Lung microvascular endothelial cell (primary cell): ENCODE measurements at regions not wholly inside any gene's neighbourhood (a gene's known extent, or its start where the extent isn't known, plus 50 kb on each side); places are given as distances from the start of the nearest gene placed in this dataset.
"Not testable (repeated sequence)": the region's sequence is repeated elsewhere in the genome, so short reads cannot be mapped to it uniquely, and the experiment has no call there.

Experiments
- DNase-seq, 2 donors: peaks; one replicate each; pipeline versions ENCODE4 v3.0.0 to v3.0.0-alpha.2; 2010; ENCODE audit warnings: low read depth in 2 of 2

DNA sequence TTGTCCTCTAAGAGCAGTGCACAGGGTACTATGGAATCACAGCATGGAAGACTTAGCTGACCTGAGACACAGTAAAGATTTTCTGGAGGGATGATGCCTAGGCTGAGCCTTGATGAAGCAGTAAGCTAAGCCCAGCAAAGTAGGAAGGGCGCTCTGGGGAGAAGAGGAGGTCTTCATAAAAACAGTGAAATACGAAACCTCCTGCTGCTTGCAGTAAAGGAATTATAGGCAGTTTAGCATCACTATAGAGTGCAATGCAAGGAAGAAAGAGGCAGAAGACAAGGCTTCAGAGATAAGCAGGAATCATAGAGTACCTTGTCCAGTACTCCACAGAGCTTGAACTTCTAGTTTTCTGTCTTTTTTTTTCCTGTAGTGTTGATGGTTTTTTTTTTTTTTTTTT is 555.7 kb upstream of the CADM1 start:
- DNase-seq = no peak

DNA sequence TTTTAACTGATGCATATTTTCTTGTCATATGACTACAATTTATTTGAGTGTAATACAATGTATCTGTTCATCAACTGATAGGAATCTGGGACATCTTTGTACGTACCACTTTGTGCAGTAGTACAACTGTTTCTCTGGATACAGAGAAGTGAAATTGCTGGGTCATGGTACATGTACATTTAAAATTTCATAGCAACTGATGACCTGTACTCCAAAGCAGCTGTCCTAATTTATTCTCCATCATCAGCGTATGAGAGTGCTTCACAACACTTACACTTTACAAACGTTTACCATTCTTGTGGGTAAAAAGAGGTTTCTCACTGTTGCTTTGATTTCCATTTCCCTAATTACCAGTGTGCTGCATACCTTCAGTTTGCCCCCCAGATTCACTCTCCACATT is 552.8 kb upstream of the CADM1 start:
- no peak for DNase-seq

DNA sequence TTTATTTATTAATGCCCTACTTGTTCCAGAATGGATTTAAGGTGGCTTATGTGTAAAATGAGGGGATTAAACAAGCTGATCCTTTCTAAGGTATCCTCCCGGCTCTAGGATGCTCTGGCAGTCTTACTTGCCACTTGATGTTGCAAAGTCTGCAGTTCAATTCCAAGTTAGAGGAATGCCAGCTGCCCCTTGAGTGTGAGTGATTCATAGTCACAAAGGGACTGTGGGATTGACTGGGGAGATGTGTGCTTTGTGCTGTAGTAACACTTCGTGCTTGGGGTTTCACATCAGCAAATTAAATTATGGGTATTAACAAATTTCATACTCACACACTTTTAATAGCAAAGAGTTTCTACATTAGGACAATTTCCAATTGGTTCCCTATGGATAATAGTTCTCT is 550.8 kb upstream of the CADM1 start:
- no peak for DNase-seq

DNA sequence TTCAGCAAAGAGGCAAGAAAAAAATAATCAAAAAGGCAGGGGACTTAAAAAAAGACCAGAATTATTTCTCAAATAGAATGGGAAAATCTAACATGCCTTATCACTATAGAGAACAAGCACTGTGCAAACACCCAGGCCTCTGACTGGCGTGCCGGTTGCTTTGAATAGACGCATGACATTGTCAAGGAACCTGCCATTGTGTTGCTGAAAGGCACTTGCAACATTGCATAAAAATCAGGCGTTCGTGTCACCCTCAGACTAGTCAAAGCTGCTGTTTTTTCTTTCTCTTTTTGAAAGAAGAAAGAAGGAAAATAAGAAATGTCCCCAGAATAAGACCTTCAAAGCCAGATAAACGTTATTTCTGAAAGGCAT is 549.3 kb upstream of the CADM1 start:
- no peak for DNase-seq

DNA sequence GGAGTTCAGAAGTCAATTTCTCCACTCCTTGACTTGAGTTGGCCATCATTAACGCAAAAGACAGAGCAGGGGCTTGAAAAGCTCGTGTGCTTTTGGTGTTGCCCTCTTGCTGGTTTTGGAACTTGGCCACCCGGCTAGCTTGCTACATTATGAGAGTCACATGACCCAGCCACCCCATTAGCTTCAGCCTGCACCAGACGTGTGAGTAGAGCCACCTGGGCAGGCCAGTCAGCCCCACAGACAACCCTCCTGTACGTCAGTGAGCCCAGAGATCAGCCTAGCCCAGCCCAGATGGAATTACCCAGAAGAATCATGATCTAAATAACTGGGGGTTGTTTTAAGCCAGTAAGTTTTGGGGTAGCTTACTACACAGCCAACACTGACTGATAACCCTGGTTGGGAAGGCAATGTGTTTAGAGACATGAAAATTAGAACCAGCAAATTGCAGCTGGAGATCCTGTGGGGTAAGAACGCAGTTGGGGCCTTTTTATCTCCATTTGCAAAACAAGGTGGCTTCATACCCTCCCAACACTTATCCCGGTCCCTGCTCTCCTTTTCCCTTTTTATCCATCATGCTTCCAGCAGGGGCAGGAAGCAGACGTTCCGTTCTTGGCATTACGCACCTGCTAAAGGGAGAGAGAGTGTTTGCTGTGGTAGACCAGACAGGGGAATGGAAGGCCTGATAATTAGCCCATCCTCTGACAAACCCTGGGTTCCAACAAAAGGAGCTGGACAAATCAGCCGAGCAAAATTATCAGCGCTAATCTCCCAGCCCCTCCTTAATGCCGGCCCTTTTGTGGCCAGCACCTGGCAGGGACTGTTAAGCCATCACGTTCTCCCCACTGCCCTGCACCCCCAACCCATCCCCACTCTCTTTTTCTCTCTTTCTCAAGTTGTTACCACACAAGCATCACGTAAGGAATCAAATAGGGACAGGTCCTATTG is 548.7 kb upstream of the CADM1 start:
- DNase-seq = no peak

DNA sequence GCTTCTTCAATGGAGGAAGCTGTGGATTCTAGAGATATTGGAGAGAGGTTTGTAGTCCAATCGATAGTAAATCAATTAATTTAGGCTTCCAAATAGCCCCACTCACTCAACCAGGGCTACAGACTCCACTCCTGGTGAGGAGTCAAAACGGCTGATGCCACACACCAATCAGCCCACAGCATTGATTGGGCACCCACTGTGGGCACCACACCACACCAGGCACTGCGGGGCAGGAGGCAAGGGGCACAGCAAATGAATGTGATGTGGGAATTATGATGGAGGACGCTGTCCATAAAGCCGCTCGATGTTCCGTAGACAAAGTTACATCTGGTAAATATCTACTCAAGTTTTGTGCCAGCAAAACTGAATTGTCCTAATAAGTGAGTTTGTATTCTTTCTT is 547.3 kb upstream of the CADM1 start:
- DNase-seq = no peak

DNA sequence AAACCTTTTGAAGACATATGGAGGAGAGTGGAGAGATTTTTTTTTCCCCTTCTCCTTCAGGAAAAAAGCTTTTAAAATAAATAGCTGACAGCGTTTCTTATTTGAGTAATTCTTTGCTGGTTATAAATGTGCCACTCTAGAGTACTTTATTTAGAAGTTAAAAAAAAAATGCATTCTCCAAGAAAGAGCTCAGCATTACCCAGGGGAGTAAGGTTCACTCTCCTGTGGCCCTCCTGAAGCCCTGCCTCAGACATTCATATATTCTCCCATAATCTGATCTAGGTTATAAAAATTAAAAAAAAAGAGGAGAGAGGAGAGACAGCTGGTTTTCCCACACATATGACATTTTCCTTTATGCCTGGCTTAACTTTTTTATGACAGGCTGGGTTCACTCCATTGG is 545.2 kb upstream of the CADM1 start:
- no peak for DNase-seq

DNA sequence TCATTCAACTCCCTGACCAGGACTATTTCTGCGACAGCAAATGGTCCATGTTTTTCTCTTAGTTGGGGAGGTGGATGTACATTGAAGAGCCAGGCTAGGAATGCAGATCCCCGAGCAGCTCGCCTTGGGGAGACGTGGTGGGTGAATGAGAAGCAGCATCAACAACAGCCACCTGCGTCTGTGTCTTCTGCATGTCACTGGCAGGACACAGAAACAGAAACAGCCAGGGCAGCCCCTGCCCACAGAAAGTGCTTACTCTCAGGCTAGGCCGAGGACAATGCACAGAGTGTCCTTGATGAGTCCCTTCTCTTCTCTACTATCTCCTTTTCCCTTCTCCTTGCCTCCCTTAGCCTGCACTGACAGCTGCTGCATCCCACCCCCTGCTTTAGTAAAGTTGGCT is 541.9 kb upstream of the CADM1 start:
- DNase-seq = no peak

DNA sequence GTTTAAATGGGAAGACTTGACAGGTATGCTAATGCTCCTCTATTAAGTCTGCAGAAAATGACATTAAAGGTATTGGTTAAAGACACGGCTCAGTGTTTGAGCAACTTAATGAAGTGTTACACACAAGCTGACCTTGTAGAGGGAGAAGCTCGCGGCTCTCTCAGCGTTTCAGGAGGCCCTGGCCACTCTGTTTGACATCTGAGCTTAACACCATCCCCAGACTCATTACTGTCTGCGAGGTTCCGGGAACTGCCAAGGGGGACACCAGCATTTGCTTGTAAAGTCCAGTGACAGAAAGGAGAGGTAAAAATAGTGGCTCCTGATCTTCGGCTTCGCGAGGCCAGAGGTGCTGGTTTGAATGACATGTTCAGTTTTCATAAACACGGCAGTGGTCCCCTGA is 540.7 kb upstream of the CADM1 start:
- no peak for DNase-seq

DNA sequence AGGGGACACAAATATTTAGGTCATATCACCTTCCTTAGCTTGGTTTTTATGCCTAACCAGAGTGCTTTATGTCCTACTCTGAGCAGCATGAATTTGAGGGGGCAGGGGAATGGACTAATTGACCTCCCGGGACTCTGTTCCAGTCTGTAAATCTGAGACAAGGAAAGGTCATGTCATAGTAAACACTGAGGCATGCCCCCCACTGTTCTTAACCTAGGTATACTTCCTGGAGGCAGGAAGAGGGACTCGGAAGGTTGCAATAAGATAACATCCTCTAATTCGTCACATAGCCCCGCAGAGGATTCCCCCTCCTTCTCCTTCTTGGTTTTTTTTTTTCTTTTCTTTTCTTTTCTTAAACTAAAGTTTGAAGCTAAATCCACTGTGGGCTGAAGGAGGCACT is 540.3 kb upstream of the CADM1 start:
- no peak for DNase-seq

DNA sequence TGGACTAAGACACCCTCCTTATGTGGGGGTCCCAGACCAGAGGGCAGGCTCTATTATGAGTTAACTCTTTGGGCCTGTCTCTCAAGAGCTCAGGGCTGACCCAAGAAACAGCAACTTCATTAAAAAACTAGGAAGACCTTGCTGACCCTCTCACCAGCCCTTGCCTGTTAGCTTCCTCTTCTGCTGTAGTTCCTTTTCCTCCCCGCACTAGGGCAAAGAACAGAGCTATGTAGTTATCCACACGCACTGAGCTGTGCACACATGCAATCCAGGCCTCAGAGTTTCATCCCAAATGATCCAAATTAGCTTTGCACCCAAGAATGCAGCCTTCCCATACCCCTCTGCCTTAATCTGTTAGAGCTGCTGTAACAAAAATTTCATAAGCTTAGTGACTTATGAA is 539.6 kb upstream of the CADM1 start:
- DNase-seq = no peak

DNA sequence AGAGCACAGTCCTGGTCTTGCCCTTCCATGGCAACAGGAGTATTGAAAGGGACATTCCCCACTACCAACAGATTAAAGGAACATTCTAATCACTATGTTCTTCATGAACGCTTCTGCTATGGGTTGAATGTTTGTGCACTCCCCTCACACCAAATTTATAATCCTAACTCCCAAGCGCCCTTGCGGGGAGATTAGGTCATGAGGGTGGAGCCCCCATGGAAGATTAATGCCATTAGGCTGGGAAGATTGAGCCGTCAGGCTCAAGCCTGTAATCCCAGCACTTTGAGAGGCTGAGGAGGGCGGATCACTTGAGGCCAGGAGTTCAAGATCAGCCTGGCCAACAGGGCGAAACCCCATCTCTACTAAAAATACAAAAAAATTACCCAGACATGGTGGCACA is 538.8 kb upstream of the CADM1 start:
- DNase-seq = not testable (repeated sequence)

DNA sequence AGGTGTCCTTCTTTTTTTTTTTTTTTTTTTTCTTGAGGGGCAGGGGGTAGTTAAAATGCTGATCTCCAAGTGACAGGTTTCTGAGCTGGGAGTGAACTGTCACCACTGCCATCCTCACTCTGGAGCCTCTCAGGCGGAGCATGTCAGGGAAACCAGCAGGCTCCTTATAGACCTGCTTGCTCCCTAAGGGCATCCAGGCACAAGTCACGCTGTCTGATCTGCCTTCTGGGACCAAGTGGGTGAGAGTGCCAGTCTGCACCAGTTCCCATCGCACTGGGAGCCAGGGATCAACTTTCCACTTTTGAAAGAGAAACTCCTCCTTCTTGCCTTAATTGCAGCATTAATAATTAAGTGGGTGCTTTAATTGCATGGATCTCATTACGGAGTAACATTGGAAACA is 537.9 kb upstream of the CADM1 start:
- DNase-seq = no peak

DNA sequence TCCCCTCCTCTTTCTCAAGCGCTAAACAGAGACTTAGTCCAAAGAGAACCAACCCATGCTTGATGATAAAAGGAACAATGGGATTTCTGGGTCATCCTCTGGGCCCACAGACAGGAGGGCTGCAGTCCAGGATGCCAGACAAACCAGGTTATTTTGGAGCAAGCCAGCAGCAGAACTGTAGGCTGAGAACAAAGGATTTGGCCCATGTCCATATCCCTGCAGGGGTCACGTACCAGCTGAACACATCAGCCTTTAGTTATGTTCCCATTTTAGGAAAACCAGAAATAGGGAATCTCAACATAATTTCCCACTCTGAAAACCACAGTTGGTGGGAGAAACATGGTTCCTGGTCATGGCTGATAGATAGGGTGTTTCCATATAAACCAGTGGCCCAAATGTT is 533.6 kb upstream of the CADM1 start:
- DNase-seq = peak in 1 of 2 donors; percentile 31

DNA sequence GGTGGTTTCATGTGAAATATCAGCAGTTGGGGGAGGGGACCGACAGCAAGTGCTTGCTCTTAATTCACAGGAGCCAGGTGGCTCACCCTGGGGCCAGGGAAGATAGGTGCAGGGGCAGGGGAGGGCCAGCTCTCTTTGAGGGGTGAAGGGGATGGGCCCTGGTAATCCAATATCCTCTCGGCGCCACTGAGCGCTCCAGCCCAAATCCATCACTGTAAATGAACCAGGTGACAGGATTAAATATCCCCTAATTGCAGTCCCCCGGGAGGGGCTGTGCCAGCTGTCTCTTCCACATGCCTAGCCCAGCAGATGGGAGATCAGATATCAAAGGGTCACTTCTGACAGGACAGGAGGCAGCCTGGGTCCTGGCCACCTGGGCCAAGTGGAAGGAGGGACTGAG is 531.8 kb upstream of the CADM1 start:
- no peak for DNase-seq

DNA sequence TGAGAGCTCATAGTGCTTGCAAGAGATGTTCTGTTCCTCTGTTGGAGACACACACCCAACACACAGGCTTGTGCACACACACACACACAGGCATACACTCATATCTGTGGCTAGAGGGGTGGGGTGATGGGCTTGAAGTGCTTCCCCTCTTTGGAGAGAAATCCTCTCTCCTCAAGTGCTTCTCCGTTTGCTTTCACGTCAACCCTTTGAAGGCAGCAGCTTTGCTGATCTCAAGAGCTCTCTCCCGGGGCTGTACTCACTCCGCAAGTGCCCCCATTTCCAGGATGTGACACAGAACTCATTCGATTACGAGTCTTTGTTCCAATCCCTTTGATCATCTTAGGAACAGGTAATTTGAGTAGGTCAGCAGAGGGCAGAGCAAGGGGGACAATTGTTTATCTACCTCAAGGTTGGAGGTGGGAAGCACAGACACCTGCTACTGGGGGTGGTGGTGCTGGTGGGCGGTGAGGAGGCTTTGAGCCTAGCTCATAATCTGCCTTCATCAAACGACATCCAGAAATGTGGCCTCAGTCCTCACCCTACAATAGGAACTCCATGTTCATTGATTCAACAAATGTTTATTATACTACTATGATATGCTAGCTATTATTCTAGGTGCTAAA is 529.8 kb upstream of the CADM1 start:
- no peak for DNase-seq

DNA sequence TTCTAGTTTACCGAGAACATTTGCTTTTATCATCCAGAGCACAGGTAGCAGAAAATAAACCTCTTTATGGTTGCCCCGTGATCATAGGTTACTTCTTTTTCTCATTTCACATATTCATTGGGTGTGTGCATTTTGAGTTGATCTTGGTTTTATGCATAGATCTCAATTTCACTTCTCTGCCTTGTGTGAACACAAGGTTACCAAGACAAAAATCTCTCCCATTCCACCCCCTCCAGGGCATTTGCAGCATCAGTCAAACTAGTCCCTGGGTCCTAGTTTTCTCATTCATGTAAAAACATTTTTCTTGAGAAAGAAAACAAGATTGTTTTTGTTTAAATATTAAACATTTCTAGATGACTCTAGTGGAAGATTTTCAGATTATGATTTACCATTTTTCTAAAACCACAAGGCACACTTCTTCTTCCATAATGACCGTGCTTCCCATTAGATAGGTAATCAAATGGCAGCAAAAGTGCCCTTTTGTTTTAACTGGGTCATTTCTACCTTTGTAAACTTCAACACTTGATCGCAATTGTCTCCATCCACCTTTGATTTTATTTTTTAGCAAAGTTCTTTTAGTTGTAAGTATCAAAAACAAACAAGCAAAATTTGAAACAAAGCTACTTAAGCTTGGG is 526.6 kb upstream of the CADM1 start:
- DNase-seq = no peak

DNA sequence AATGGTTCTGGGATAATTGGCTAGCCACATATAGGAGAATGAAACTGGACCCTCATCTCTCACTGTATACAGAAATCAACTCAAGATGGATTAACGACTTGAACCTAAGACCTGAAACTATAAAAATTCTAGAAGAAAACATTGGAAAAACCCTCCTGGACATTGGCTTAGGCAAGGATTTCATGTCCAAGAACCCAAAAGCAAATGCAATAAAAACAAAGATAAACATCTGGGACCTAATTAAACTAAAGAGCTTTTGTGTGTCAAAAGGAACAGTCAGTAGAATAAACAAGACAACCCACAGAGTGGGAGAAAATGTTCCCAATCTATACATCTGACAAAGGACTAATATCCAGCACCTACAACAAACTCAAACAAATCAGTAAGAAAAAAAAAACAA is 524.3 kb upstream of the CADM1 start:
- not testable (repeated sequence) for DNase-seq

DNA sequence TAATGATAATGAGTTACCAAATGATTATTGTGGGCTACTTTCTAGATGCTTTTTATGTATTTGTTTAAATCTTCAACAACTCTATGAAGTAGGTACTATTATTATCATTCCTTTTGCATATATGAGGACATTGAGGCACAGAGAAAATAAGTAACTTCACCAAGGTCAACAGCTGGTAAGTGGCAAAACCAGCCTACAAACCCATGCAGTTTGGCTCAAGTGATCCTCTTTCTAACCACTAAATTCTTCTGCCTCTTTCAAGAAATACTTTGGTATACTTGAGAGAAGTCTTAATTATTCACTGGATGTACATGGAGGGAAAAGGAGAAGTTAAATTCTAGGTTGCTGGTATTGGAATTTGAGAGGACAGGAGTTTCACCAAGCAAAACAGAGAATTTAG is 495.2 kb upstream of the CADM1 start:
- DNase-seq = no peak

DNA sequence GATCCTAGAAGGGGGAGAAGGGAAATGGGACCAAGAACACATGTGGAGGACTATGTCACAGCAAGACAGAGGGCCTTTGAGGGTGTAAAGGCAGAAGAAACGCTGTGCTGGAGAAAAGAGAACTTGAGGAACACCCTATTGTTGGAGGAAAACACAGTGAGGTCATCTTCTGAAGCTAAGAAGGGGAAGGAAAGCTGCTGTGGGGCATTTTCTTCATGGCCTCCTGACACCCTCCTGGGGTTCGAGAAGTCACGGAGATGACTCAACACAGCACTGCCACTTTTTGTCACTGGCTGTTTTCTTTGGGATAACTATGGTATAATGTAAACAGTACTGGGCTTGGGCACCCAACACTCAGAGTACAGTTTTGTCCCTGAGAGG is 492.6 kb upstream of the CADM1 start:
- no peak for DNase-seq

DNA sequence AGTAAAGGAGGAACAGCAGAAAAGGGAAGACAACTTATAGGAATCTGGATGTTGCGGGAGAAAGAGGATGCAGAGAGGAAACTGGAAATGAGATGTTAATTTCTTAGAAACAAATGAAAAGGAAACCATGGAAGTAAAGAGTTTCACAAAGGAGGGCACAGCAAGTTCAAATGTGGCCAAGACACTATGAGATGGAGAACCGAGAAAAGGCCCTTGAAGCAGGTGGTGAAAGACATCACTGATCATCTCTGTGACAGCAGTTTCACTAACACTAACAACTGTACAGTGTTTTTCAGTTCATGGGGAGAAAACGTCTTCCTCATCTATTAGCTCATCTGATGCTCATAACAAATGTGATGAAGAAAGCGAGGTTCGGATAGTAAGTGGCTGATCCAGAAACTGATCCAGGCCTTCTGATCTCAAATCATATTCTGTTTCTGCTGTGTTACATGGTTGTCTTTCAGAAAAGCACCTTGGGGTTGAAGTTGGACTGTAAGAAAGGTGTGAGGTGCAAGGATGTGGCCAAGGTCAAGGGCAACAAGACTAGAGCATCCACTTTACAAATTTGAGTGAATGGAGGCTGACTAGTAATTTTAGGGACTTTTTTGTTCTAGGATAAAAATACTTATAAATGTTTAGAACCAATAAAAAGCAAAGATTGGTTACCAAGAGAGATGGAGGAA is 492.1 kb upstream of the CADM1 start:
- DNase-seq = no peak

DNA sequence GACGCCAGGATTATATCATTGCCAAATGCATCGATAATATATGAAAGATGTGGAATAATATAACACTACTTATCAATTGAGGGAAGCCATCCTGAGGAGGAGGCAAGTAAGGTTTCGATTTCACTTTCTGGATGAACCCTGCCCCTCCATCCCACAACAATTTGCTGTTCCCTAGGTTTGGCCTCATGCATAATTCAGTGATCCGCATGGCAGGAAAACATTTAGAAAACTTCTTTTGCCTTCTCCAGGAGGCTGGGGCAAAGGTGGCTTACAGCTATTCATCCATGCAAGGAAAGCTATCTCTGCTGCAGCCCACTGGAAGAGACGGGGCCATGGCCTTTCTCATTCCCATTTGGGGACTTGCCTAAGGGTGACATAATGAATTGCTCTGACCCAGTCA is 489.4 kb upstream of the CADM1 start:
- no peak for DNase-seq
